ENCODE measurements at regions not wholly inside any gene's neighbourhood (a gene's known extent, or its start where the extent isn't known, plus 50 kb on each side); places are given as distances from the start of the nearest gene placed in this dataset.

- TF ChIP-seq CTCF (IDR thresholded peaks at IDR 0.05; ENCODE audit: poor library complexity) = no peak
- TF ChIP-seq EZH2phosphoT487 (IDR thresholded peaks at IDR 0.05; ENCODE audit: low read depth, severe bottlenecking, unreplicated experiment) = no peak
Measured at GRCh38 chr1:220374449-220374848, 102.2 kb upstream of the RAB3GAP2 start.

All from hepatocyte (in vitro differentiated cells).